GM18499 (cell line): ENCODE measurements at regions not wholly inside any gene's neighbourhood (a gene's known extent, or its start where the extent isn't known, plus 50 kb on each side); places are given as distances from the start of the nearest gene placed in this dataset.

ENCODE experiments used
- ATAC-seq: cut with Tn5 transposase; IDR thresholded peaks from one replicate; pipeline ENCODE4 v1.9.1; 2021; ENCODE audit warnings: moderate number of reproducible peaks; ENCODE audit not compliant: insufficient read depth, unreplicated experiment

GRCh38 chr4:135672202-135672601, 1470.6 kb upstream of the PABPC4L start:
- no peak for ATAC-seq

- no peak for ATAC-seq
Observed at GRCh38 chr4:135670548-135670947, 1469.0 kb upstream of the PABPC4L start.
